NCI-H2029 (cell line): ENCODE measurements at regions not wholly inside any gene's neighbourhood (a gene's known extent, or its start where the extent isn't known, plus 50 kb on each side); places are given as distances from the start of the nearest gene placed in this dataset.

Experiments
- DNase-seq: peaks from one replicate; lab custom pipeline; 2025; lab: John Stamatoyannopoulos, UW

- DNase-seq, result no peak
These were observed 478.8 kb downstream of the CETN3 start for GRCh38 chr5:89930591-89931392.

DNA sequence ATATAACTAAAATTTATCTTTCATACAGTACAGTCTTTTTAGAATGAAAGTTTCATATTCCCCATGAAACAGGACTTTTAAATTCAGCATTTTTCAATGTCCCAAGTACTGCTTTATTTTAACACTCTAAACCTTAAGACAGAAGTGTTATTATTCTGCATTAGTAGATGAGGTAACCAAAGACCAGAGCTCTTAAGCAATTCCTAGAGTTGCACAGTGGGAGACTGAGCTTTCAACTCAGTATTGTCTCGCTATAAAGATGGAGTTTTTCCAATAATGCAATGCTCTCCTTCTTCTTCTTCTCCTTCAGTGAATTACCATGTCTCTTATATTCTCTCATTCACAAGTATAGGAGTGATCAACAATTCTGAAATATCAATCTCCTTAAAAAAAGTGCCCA, 479.7 kb downstream of the CETN3 start:
- no peak for DNase-seq

DNA sequence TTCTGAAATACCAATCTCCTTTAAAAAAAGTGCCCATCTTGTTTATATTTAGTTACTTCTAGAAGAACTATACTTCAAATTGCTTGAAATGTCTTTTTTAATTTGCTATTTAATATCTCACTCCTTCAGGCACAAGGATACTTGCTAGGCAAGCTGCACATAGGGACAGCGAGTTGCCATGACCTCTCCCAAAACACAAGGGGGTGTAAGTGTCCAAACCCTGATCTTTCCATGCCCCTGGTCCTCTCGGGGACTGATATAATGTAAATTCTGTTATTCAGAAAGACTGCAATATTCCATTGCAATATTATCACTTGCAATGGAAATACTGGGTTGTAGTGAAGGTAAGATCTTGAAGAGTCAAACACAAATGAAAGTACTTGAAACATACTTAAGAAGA, 480.4 kb downstream of the CETN3 start:
- no peak for DNase-seq

GRCh38 chr5:89922161-89922560, 487.4 kb downstream of the CETN3 start:
- DNase-seq, result no peak

DNA sequence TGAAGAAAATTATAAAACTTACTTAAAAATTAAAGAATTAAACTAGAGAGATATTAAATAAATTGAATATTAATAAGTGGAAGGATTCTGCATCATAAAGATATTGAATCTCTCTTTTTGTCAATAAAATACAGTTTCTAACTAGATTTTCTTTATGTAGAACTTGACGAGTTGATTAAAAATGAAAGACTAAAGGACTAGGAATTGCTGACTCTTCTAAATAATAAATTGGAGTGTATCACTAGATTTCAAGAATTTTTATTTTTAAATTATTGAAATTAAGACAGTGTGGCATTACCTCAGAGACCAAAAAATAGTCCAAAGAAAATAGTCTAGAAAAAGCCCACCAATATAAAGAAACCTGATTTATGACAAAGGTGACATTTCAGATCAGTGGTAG, 492.4 kb downstream of the CETN3 start:
- DNase-seq, result no peak

DNA sequence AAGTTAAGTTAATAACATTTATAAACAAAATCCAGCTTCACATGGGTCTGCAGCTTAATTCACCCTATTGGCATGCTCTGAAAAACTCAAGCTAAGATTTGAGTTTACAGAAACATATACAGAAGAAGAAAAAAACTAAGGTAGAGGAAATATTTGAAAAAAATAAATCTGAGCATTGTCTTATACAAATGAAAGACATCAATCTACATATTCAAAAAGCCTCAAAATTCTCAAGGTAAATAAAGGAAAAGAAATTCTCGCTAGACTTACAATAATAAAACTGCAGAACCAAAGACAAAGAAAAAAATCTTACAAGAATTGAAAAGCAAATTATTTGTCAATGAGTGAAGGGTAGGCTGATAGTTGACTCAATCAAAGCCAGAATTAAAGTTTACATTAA, 493.4 kb downstream of the CETN3 start:
- DNase-seq, result no peak

GRCh38 chr5:89908876-89909275, 500.7 kb downstream of the CETN3 start:
- DNase-seq, result no peak

- DNase-seq, result no peak
These were observed 505.1 kb downstream of the CETN3 start for GRCh38 chr5:89904442-89904841.

GRCh38 chr5:89901983-89902382, 507.6 kb downstream of the CETN3 start:
- peak; percentile 60 for DNase-seq

DNA sequence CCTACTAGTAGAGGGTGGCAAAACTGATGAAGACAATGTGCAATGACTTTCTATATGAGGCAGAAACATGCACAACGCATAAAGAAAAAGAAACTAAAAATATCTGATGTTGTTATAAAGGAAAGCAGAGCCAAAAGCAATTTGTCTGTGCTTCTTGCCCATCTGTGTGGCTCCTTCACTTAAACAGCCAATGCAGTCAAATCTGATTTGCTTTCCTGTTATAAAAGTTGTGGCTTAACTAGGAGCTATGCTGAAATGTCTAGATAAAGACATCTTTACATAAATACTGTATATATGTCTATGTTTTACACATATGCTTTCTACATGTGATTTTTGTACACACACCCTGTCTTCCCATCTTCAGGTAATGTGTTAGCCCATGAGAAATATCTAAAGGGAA, 508.2 kb downstream of the CETN3 start:
- DNase-seq, result no peak

GRCh38 chr5:89900346-89900745, 509.2 kb downstream of the CETN3 start:
- DNase-seq, result no peak

- DNase-seq, result no peak
These were observed 510.0 kb downstream of the CETN3 start for GRCh38 chr5:89899559-89899958.

DNA sequence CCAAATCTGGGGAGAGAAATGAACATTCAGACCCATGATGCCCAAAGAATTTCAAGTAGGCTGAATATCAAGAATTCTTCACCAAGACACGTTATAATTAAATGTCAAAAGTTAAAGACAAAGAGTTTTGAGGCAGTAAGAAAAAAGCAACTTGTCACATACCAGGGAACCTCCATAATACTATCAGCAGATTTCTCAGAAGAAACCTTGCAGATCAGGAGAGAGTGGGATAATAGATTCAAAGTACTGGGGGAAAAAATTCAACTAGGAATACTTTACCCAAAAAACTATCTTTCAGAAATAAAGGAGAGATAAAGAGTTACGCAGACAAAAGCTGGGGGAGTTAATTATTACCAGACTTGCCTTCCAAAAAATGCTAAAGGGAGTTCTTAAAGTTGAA, 516.0 kb downstream of the CETN3 start:
- no peak for DNase-seq

DNA sequence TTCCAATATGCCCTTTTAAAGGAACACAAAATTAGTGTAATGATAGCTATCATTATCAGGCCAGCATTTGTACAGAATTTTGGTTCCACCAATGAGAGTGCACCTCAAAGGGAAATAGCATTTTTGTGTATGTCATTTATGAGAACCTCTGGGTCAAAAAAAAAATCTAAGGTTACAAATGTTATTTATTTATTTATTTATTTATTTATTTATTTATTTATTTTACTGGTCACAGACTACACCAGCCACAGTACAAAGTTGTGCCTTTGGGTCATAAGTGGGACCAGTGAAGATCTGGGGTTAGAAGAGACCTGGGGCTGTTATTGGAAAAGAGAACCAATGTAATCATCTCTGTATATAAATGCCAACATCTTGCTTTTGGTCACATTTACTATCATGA, 523.9 kb downstream of the CETN3 start:
- DNase-seq, result no peak

DNA sequence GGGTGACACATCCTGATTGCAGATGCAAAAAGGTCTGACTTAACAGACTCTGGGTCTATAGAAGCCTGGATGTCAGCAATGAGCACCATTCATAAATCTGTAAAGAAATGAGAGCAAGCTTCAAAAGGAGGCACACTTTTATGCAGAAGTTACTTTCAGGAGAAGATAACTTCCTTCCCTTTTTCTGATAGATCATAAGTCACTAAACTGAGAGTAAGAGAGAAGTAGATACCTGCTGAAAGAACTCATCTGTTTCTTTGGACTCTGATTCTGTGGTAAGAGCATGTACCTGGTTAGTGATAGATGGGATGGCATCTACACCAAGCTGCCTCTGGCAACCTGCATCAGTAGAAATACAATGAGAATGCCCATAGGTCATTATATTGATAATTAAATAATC, 525.6 kb downstream of the CETN3 start:
- no peak for DNase-seq

GRCh38 chr5:89878140-89879132, 531.1 kb downstream of the CETN3 start:
- DNase-seq, result peak; percentile 18

DNA sequence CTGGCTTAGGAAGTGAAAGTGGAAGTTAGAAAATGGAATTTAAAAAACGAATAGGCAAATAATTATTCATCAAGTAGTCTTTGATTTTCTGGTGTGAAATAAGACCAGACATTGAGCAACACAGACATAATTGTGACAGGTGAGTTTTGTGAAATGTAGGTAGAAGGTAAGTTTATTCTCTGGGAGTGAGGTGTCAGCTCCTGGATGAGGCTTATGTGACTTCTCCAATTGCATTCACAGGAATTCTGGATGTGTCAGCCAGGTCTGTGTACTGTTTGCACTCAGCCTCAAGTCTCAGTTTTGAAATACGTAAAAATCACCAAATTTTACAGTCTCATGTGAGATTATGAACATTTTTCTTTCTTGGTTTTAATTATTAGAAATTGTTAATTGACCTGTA, 537.6 kb downstream of the CETN3 start:
- DNase-seq, result no peak

- no peak for DNase-seq
These were observed 540.2 kb downstream of the CETN3 start for GRCh38 chr5:89869346-89869745.

DNA sequence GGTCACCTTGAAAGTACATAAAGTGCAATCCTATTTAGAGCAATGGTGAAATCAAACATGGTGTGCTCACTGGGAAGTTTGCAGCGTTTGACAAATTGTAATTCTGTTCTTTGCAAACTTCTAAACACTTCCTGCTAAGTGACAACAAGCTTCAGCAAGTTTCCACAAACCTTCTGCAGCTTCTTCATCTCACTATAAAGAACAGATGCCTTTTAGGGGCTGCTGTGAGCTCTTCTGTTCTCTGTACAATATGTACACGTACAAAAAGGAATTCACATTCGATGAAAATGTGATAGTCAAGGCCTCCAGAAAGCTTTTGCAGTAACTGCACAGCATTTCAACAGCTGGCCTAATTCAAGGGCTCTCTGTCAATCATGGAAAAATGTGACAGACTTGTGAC, 543.1 kb downstream of the CETN3 start:
- DNase-seq, result no peak

DNA sequence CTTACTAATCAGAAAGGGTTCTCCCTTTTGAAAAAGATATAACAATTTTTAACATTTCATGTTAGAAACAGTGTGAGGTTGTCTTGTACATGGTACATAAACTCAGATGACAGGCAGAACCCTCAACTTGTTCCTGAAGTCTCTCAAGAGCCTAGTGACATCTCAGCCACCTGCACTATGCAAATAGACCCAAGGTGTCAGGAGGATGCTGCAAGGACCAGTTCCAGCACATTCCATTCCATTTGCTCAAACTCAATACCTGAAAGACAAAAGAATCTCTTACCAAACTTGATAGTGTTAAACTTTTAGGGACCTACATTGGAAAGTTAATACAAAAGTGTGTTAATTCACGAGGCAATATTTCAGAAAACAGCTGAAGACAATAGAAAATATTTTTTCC, 544.6 kb downstream of the CETN3 start:
- no peak for DNase-seq

DNA sequence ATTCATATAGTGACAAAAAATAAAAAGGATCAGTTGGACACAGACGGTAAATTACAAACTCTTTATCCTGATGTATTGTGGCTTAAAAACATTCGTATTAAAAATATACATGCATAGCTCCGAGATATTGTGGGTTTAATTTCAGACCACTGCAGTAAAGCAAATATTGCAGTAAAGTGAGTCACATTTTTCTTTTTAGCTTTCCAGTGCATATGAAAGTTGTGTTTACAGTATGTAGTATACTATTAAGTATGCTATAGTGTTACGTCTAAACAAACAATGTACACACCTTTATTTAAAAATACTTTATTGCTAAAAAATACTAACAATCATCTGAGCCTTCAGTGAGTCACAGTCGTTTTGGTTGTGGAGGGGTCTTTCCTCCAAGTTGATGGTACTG, 551.8 kb downstream of the CETN3 start:
- no peak for DNase-seq

DNA sequence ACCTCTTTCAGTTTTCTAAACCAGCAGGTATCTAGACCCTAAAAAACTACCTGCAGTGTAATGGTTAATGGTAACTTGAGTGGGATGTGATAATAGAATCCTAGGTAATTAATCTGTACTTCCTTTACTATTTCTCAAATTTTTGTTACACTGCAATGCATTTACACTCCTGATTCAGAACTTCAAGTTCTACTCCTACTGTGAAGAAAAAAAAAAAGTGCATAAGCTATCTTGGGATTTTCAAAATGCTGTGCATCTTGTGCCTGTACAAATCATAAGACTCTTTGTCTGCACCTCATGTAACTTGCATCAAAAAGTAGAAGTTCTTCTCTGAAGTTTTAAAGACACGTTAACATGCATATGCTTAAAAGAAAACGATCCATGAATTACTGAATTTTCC, 554.1 kb downstream of the CETN3 start:
- DNase-seq, result no peak

DNA sequence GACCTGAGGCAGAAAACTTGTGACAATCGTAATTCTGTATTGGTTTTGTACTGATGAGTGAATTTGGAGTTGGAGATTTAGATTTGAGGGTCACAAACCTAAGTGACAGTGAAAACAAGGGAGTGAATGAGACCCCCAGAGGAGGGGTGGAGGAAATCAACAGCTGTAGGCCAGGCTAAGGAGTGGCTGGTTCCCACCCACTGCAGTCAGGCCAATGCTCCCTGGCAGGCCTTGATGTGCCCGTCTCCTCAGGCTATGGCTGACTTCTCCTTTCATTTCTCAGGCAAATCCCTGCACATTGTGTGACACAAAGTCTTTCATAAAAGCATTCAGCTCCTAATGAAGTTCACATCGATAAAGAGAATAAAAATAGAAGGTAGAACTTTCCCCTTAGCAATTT, 557.6 kb downstream of the CETN3 start:
- no peak for DNase-seq
